IgD-negative memory B cell (primary cell): ENCODE measurements at regions not wholly inside any gene's neighbourhood (a gene's known extent, or its start where the extent isn't known, plus 50 kb on each side); places are given as distances from the start of the nearest gene placed in this dataset.
"Not testable (repeated sequence)": the region's sequence is repeated elsewhere in the genome, so short reads cannot be mapped to it uniquely, and the experiment has no call there.

ENCODE experiments used
- H3K27ac Mint-ChIP-seq, 3 donors: one replicate each; pipeline ENCODE4 v1.8.0; 2020 to 2022; ENCODE audit warnings: mild to moderate bottlenecking in 3 of 3, mixed read lengths in 3 of 3, moderate library complexity in 1 of 3
- H3K27me3 Mint-ChIP-seq: one replicate; pipeline ENCODE4 v1.8.0; 2021; ENCODE audit warnings: mixed read lengths
- H3K36me3 Mint-ChIP-seq: one replicate; pipeline ENCODE4 v1.8.0; 2020; ENCODE audit warnings: mild to moderate bottlenecking, mixed read lengths
- H3K4me1 Mint-ChIP-seq, 3 donors: one replicate each; pipeline ENCODE4 v1.8.0; 2020 to 2022; ENCODE audit warnings: mixed read lengths in 3 of 3, mild to moderate bottlenecking in 1 of 3
- H3K4me3 Mint-ChIP-seq, 4 donors: one replicate each; pipeline ENCODE4 v1.8.0; 2020 to 2022; ENCODE audit warnings: mild to moderate bottlenecking in 4 of 4, mixed read lengths in 4 of 4, moderate library complexity in 3 of 4
- H3K9me3 Mint-ChIP-seq, 3 donors: one replicate each; pipeline ENCODE4 v1.8.0; 2020 to 2021; ENCODE audit warnings: mixed read lengths in 3 of 3, mild to moderate bottlenecking in 1 of 3

DNA sequence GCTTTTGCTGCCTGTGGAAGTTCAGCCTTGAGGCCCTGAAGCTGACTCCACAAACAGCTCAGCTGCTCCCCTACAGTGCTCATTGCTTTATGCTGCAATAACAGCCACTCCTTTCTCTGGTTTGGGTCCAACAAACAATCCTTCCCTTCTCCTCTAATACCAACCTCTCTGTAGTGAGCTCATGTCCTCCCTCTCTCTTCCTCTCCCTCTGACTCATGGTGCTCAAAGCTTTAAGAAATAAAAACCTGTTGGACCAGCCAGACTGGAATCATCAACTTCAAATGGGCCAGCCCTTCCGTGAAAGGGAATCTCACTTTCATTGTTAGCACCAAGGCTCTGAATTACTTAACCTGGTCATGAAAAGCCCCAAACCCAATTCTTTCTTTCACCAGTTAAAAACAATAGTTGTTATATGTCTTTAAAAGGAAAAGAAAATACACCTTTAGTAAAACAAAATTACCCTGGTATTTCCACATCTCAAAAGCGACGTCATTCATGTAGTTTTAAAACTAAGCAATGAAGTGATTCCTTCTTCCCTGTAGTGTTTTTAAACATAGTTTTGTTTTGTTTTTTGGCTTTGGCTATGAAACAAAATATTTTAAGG, 126.4 kb downstream of the DUSP6 start:
- H3K9me3 Mint-ChIP-seq, result peaks cover 0 to 4% (median 0%) of the 10 kb centered on the region in 3 donors
- H3K27me3 Mint-ChIP-seq, result peaks cover 17% of the 10 kb centered on the region
- no peak overlapping the region for H3K4me3 Mint-ChIP-seq
- peaks cover 6 to 16% (median 7%) of the 10 kb centered on the region in 3 donors for H3K4me1 Mint-ChIP-seq
- no peak overlapping the region for H3K27ac Mint-ChIP-seq
- peaks cover 2% of the 10 kb centered on the region for H3K36me3 Mint-ChIP-seq

DNA sequence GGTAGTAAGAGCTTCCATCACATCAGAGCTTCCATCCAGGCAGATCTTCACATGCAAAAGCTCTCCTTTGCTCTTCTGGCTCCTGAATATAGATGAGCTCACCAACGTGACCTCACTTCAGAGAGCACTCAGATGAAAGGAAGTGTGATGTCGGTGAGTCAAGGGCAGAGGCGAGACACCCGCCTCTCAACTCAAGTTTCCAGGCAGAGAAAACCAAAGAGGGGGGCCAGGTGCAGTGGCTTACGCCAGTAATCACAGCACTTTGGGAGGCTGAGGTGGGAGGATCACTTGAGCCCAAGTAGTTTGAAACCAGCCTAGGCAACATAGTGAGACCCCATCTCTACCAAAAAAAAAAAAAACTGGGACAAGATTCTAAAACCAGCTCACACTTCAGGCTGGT, 126.9 kb downstream of the DUSP6 start:
- no peak overlapping the region for H3K27ac Mint-ChIP-seq
- H3K27me3 Mint-ChIP-seq, result peaks cover 17% of the 10 kb centered on the region
- peaks cover 0 to 5% (median 0%) of the 10 kb centered on the region in 3 donors for H3K9me3 Mint-ChIP-seq
- H3K4me3 Mint-ChIP-seq, result no peak overlapping the region
- H3K4me1 Mint-ChIP-seq, result peaks cover 6 to 16% (median 7%) of the 10 kb centered on the region in 3 donors
- peaks cover 2% of the 10 kb centered on the region for H3K36me3 Mint-ChIP-seq

DNA sequence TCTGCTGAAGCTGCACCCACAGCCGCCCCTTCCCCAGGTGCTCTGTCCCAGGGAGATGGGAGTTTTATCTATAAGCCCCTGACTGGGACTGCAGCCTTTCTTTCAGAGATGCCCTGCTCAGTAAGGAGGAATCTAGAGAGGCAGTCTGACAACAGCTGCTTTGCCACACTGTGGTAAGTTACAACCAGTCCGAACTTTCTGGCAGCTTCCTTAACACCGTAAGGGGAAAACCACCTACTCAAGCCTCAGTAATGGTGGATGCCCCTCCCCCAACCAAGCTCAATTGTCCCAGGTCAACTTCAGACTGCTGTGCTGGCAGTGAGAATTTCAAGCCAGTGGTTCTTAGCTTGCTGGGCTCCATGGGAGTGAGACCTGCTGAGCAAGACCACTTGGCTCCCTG, 129.7 kb downstream of the DUSP6 start:
- H3K36me3 Mint-ChIP-seq, H3K27ac Mint-ChIP-seq, H3K9me3 Mint-ChIP-seq, H3K4me3 Mint-ChIP-seq: not testable (repeated sequence)
- Mint-ChIP-seq H3K27me3 (peaks cover 19% of the 10 kb centered on the region), H3K4me1 (peaks cover 6 to 16% (median 7%) of the 10 kb centered on the region in 3 donors)

DNA sequence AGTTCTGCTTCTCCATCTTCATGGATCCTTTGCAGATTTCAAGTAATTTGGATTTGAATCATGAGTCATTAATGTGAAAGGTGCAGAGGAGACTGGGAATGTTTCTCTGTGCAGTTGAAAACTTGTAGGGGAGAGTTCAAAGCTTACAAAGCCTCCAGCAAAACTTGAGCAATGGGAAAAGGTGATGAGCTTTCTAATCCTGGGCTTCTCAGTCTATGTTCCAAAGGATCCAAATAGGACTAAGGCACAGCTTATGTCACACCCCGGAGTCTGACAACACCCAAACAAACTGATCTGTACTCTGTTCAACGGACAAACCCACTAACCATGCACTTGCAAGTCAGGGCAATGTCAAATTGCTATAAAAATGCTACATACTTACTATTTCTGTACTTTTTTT, 134.8 kb downstream of the DUSP6 start:
- Mint-ChIP-seq H3K4me1 (peaks cover 0 to 3% (median 0%) of the 10 kb centered on the region in 3 donors), H3K27ac (no peak overlapping the region), H3K9me3 (peaks cover 0 to 3% (median 0%) of the 10 kb centered on the region in 3 donors), H3K4me3 (no peak overlapping the region), H3K27me3 (peaks cover 7% of the 10 kb centered on the region), H3K36me3 (no peaks in the 10 kb centered on the region)

DNA sequence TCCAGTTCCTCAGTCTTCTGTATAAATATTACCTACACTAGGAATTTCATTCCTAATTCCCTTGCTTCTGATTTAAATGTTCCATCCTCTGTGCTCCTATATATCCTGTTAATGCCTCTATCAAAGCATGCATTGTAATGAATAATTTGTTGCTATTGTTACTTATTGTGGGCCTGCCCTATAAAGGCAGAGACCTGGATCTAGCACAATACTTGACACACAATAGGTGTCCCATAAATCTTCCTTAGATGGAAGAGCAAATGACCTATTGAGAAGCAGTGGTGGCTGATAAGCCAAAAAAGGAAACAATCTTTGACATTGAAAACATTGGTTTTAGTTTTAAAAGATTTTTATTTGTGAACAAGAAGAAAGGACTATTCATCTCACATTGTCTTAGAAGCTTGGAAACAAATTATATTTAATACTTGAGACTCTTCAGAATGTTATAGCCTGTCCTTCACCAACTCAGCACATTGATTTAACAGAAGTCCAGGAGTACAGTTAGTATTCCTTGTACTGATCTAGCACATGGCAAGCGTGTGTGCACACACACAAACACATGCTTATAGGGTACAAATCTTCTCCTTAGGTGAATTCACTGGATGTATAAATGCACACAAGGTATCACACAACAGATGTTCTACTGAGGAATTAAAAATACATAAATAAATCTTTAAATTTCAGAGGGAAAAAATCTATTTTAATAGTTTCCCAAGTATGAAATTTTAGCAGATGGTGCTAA, 135.9 kb downstream of the DUSP6 start:
- Mint-ChIP-seq H3K27me3 (peaks cover 2% of the 10 kb centered on the region), H3K27ac (no peak overlapping the region), H3K4me3 (no peak overlapping the region), H3K9me3 (peaks cover 0 to 3% (median 0%) of the 10 kb centered on the region in 3 donors), H3K4me1 (peaks cover 0 to 3% (median 0%) of the 10 kb centered on the region in 3 donors), H3K36me3 (no peaks in the 10 kb centered on the region)

DNA sequence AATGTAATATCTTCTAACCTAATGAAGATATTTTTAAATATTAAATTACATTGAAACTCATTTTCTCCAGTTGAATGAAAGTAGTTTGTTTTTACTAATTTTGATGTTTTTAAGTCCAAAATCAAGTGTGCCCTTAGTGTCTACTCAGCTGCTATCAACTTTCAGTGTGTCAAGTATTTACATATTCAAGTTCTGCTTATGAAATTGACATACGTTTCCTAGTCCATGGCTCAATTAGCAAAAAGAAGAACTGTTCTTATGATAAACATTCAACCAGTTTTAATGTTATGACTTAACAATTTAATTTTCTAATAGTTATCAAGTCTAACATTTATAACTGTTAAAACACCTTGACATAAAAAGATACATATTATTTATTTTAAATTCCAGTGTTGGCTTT, 137.1 kb downstream of the DUSP6 start:
- Mint-ChIP-seq H3K9me3 (no peaks in the 10 kb centered on the region), H3K4me3 (no peak overlapping the region), H3K27ac (no peak overlapping the region), H3K27me3 (peaks cover 2% of the 10 kb centered on the region), H3K4me1 (peaks cover 0 to 3% (median 0%) of the 10 kb centered on the region in 3 donors), H3K36me3 (no peaks in the 10 kb centered on the region)

DNA sequence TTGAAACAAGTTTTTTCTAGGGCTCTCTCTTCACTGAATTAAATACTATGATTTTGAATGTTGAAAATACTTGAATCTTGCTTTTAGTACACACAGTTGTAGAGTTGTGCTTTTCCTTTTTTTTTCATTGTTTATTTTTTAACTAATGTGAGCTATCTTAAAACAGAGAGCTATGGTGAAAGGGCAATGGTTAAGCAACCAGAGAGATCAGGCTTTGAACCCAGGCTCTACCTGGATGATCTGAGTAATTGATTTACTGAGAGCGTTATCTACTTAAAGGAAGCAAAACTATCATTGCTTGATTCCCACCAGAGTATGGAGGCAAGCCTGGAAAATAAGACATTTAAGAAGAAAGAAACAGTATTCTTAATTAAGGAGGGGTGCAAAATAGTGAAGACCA, 138.6 kb downstream of the DUSP6 start:
- H3K27me3 Mint-ChIP-seq, result no peaks in the 10 kb centered on the region
- H3K36me3 Mint-ChIP-seq, result no peaks in the 10 kb centered on the region
- no peak overlapping the region for H3K27ac Mint-ChIP-seq
- H3K9me3 Mint-ChIP-seq, result no peaks in the 10 kb centered on the region
- H3K4me1 Mint-ChIP-seq, result peaks cover 0 to 3% (median 0%) of the 10 kb centered on the region in 3 donors
- H3K4me3 Mint-ChIP-seq, result no peak overlapping the region

DNA sequence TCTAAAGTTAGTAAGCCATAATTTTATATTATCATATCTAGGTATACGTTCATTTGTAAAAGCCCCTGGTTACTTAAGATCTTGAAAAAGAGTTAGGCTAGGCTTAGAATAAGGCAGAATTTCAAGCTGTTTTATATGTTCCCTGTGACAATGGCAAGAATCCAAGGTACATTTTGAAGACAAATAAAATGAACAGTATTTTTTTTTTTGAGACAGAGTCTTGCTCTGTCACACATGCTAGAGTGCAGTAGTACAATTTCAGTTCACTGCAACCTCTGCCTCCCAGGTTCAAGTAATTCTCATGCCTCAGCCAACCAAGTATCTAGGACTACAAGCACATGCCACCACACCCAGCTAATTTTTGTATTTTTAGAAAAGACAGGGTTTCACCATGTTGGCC, 139.2 kb downstream of the DUSP6 start:
- no peak overlapping the region for H3K4me3 Mint-ChIP-seq
- no peaks in the 10 kb centered on the region for H3K27me3 Mint-ChIP-seq
- H3K9me3 Mint-ChIP-seq, result no peaks in the 10 kb centered on the region
- H3K27ac Mint-ChIP-seq, result no peak overlapping the region
- peaks cover 0 to 3% (median 0%) of the 10 kb centered on the region in 3 donors for H3K4me1 Mint-ChIP-seq
- H3K36me3 Mint-ChIP-seq, result no peaks in the 10 kb centered on the region

DNA sequence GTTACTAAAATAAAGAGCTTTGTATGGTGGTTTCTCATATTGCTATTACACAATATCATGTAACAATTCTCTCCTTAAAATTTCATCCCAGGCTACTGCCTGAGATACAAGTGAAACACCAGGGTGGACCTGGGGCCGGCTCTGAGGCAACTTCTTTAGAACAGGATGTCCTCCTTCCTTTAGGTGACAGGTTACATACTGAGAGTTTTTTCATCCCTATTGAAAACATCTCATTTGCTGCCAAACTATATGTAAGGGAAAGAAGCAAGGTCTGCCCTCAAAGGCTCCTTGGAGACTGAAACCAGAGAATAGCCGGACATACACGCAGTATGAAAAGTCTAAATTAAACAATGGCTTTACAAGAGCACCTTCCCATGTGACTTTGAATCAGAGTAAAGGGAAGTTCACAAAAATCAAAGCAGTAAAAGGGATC, 139.9 kb downstream of the DUSP6 start:
- no peaks in the 10 kb centered on the region for H3K36me3 Mint-ChIP-seq
- H3K27ac Mint-ChIP-seq, result no peak overlapping the region
- H3K4me1 Mint-ChIP-seq, result peaks cover 0 to 3% (median 0%) of the 10 kb centered on the region in 3 donors
- no peaks in the 10 kb centered on the region for H3K9me3 Mint-ChIP-seq
- no peaks in the 10 kb centered on the region for H3K27me3 Mint-ChIP-seq
- no peak overlapping the region for H3K4me3 Mint-ChIP-seq

DNA sequence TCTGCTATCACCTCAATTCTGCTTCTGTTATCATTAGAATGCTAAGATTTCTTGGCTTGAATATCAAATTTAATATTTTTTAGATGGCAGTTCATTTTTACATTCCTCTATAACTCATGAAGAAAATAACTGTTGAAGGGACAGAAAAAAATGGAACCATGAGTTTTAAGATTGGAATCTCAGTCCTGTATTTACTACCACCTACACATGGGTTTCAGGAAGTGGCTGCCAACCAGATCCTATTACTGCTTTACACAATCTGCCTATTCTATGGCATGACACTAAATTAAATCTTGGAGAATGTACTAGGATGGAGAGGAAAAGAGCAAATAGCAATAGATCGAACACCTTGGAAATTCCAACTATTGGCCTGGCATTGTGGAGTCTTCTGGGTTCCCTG, 140.8 kb downstream of the DUSP6 start:
- Mint-ChIP-seq H3K27ac (no peak overlapping the region), H3K27me3 (no peaks in the 10 kb centered on the region), H3K36me3 (no peaks in the 10 kb centered on the region), H3K4me3 (no peak overlapping the region), H3K4me1 (peaks cover 0 to 4% (median 2%) of the 10 kb centered on the region in 3 donors), H3K9me3 (no peaks in the 10 kb centered on the region)

DNA sequence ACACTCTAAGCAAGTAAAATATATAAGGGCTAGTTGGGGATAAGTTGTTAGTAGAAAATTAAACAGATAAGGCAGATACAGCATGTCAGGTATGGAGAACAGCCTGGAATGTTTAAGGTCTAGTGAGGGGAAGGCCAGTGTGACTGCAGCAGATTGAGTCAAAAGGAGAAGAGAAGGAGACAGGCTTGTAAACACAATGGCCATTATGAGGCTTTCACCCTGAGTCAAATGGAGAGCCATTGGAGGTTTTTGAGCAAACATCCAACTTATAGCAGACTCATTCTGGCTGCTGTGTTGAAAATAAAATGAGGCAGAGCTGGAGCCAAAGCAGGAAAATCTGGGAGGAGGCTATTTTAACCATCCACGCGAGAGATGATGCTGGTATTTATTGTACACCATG, 142.0 kb downstream of the DUSP6 start:
- Mint-ChIP-seq H3K36me3 (no peaks in the 10 kb centered on the region), H3K27me3 (no peaks in the 10 kb centered on the region), H3K4me3 (no peak overlapping the region), H3K4me1 (peaks cover 0 to 11% (median 9%) of the 10 kb centered on the region in 3 donors), H3K9me3 (no peaks in the 10 kb centered on the region), H3K27ac (no peak overlapping the region)

DNA sequence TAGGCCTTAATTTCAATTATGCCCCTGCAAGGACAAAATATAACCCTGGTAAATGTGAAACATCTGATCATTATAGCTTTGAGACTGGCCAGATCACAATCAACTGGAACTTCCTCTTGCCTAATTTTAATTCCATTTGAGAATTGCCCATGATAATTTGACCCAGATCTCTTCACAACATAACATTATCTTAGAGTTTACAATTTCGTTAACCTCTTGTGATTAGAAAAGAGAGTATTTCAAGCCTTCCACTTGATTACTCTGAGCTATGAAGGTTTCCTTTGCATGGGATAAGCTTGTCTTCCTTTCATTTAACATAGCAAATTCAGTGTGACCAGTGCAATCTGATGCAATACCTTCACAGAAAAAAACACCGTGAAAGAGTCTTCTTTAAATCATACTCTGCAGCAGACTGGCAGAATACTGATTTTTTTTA, 143.6 kb downstream of the DUSP6 start:
- Mint-ChIP-seq H3K27ac (no peak overlapping the region), H3K4me1 (peaks cover 0 to 9% (median 9%) of the 10 kb centered on the region in 3 donors), H3K27me3 (no peaks in the 10 kb centered on the region), H3K9me3 (no peaks in the 10 kb centered on the region), H3K36me3 (no peaks in the 10 kb centered on the region), H3K4me3 (no peak overlapping the region)

DNA sequence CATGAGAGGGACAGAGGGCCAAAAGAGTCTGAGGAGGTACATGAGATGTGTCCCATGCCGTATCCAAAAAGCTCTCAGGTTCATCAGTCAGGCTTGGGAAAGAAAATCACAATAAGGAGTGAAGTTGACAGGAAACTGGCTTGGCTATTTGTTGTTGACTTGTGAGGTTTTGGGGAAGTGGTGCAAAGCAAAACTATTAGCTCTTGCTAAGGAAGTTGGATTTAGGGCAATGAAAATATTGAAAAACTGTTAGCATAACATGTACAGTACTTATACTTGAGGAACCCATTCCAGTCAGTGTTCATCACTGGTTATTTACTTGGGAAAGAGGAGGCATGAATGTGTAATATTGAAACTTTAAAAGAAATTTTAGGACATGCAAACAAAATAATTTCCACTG, 145.9 kb downstream of the DUSP6 start:
- Mint-ChIP-seq H3K36me3 (no peaks in the 10 kb centered on the region), H3K9me3 (no peaks in the 10 kb centered on the region), H3K27ac (no peak overlapping the region), H3K4me1 (peaks cover 0 to 9% (median 9%) of the 10 kb centered on the region in 3 donors), H3K4me3 (no peak overlapping the region), H3K27me3 (no peaks in the 10 kb centered on the region)

DNA sequence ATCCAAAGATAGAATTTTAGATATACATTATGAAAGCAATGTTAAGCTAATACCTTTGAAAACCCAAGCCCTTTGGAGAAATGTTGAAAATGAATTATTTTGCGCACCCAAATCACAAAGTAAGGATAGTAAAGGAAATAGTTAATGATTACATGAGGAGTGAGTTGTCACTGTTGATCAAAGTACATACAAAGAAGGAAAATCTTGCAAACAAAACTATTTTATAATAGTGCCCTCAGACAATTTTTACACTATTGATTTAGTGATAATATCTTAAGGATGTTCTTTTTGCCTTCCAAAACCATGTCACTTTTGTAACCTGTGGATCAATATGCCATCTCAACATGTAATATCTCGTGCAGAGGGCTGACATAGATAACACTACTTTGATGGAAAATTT, 146.8 kb downstream of the DUSP6 start:
- Mint-ChIP-seq H3K9me3 (no peaks in the 10 kb centered on the region), H3K27ac (no peak overlapping the region), H3K4me3 (no peak overlapping the region), H3K4me1 (peaks cover 0 to 10% (median 9%) of the 10 kb centered on the region in 3 donors), H3K27me3 (no peaks in the 10 kb centered on the region), H3K36me3 (no peaks in the 10 kb centered on the region)

DNA sequence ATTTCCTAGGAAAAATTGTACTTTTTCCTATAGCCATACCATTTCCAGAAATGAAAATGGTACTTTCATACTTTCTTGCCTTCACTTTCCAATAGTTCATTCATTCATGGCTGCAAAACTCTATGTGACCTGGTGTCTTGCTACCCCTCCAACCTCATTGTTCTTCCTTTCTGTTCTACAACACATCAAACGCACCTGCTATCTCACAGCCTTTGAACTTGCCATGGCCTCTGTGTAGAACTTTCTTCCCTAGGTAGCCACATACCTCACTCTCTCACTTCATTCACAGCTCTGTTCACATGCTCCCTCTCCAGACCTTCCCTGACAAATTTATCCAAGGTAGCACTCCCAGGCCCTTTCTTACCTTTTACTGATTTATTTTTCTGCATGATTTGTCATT, 149.2 kb downstream of the DUSP6 start:
- H3K4me3 Mint-ChIP-seq, result no peak overlapping the region
- H3K9me3 Mint-ChIP-seq, result no peaks in the 10 kb centered on the region
- H3K4me1 Mint-ChIP-seq, result peaks cover 5 to 15% (median 12%) of the 10 kb centered on the region in 3 donors
- H3K27me3 Mint-ChIP-seq, result no peaks in the 10 kb centered on the region
- no peaks in the 10 kb centered on the region for H3K36me3 Mint-ChIP-seq
- H3K27ac Mint-ChIP-seq, result no peak overlapping the region

DNA sequence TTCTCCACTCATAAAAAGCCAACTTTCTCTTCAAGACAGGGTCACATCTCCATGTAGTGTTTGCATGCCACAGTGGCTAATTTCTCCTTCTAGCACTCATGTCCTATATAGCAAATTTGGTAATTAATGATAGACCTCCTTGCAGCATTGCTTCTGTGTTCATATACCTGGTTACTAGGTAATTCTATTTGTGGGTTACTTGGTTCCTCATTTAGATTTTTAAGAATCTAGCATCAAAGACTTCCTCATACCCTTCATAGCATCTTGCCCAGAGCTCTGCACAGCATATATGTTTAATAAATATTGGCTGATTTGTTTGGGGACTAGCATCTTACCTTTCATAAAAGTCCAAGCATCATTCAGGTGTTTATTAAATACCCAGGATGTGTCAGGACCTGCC, 152.1 kb downstream of the DUSP6 start:
- no peaks in the 10 kb centered on the region for H3K27me3 Mint-ChIP-seq
- peak overlapping the region in 1 of 3 donors; percentile 54 for H3K27ac Mint-ChIP-seq
- no peaks in the 10 kb centered on the region for H3K36me3 Mint-ChIP-seq
- H3K4me1 Mint-ChIP-seq, result peaks cover 3 to 6% (median 5%) of the 10 kb centered on the region in 3 donors
- H3K4me3 Mint-ChIP-seq, result no peak overlapping the region
- H3K9me3 Mint-ChIP-seq, result no peaks in the 10 kb centered on the region
